SK-N-SH (cell line): ENCODE measurements at regions not wholly inside any gene's neighbourhood (a gene's known extent, or its start where the extent isn't known, plus 50 kb on each side); places are given as distances from the start of the nearest gene placed in this dataset.
A peak's percentile ranks its signal among the peaks of the same experiment; 100 is the strongest.

Experiments
- CTCF ChIA-PET: fragments of 300-600, 350-600 bp; formaldehyde crosslinking; extraction: SDS; loops from one replicate; lab custom pipeline; 2021; lab: Yijun Ruan, JAX
- POLR2A ChIA-PET: fragments of 350-600 bp; sonication (Branson Sonifier 250); formaldehyde crosslinking; extraction: SDS; loops from one replicate; lab custom pipeline; 2020; ENCODE audit warnings: antibody characterized with exemption, inconsistent platforms; lab: Yijun Ruan, JAX
- DNase-seq: peaks from one replicate; pipeline ENCODE4 v3.0.0; 2012
- H2AFZ ChIP-seq: fragments of 200-600 bp; sonication (generic); 2 replicates; pipeline ENCODE4 v1.8.1; 2016; ENCODE audit warnings: antibody characterized with exemption, mild to moderate bottlenecking, low read depth
- H3F3A ChIP-seq: fragments of 200-600 bp; sonication (generic); replicated peaks from 2 replicates; pipeline ENCODE3; 2016; ENCODE audit warnings: antibody characterized with exemption, mild to moderate bottlenecking; ENCODE audit not compliant: insufficient read depth
- H3K27ac ChIP-seq, 2 experiments: fragments of 200-500 bp in 1 of 2; fragments of 200-600 bp in 1 of 2; sonication (Bioruptor generic) in 1 of 2; sonication (generic), shearing (Covaris generic) in 1 of 2; 2 replicates each; pipeline versions ENCODE4 v1.5.1 to v1.6.1; 2014 to 2016; ENCODE audit warnings: low read depth in 2 of 2, inconsistent platforms in 1 of 2, low read length in 1 of 2, mild to moderate bottlenecking in 1 of 2, mixed read lengths in 1 of 2
- H3K27me3 ChIP-seq: fragments of 200-600 bp; sonication (generic), shearing (Covaris generic); 2 replicates; pipeline ENCODE4 v1.6.1; 2016; ENCODE audit warnings: mixed run types; ENCODE audit not compliant: insufficient read depth
- H3K36me3 ChIP-seq, 2 experiments: fragments of 200-500 bp in 1 of 2; fragments of 200-600 bp in 1 of 2; sonication (Bioruptor generic) in 1 of 2; sonication (generic) in 1 of 2; replicated peaks in 1 of 2; 2 replicates each; pipeline versions ENCODE3 to v1.5.1; 2014 to 2016; ENCODE audit warnings: low read length in 1 of 2, mild to moderate bottlenecking in 1 of 2; ENCODE audit not compliant: insufficient read depth in 2 of 2, control insufficient read depth in 1 of 2
- H3K4me1 ChIP-seq, 2 experiments: fragments of 200-500 bp in 1 of 2; fragments of 200-600 bp in 1 of 2; sonication (Bioruptor generic) in 1 of 2; sonication (generic), shearing (Covaris generic) in 1 of 2; 2 replicates each; pipeline versions ENCODE4 v1.5.1 to v1.6.1; 2014 to 2016; ENCODE audit warnings: low read depth in 1 of 2, low read length in 1 of 2, mixed run types in 1 of 2; ENCODE audit not compliant: insufficient read depth in 2 of 2, control insufficient read depth in 1 of 2
- H3K4me2 ChIP-seq: fragments of 200-600 bp; sonication (generic), shearing (Covaris generic); 2 replicates; pipeline ENCODE4 v1.6.1; 2017; ENCODE audit warnings: mixed run types
- H3K4me3 ChIP-seq, 2 experiments: fragments of 200-500 bp in 1 of 2; fragments of 200-600 bp in 1 of 2; sonication (Bioruptor generic) in 1 of 2; sonication (generic), shearing (Covaris generic) in 1 of 2; 2 replicates each; pipeline versions ENCODE4 v1.5.1 to v1.8.1; 2014 to 2016; ENCODE audit warnings: low read depth in 2 of 2, inconsistent platforms in 1 of 2, low read length in 1 of 2, mild to moderate bottlenecking in 1 of 2, mixed read lengths in 1 of 2, moderate library complexity in 1 of 2
- H3K79me2 ChIP-seq: fragments of 200-600 bp; sonication (generic); 2 replicates; pipeline ENCODE4 v1.8.1; 2017; ENCODE audit warnings: mild to moderate bottlenecking; ENCODE audit not compliant: insufficient read depth
- H3K9ac ChIP-seq: fragments of 200-600 bp; sonication (generic); 2 replicates; pipeline ENCODE4 v1.6.1; 2017; ENCODE audit warnings: mixed run types
- H3K9me2 ChIP-seq: fragments of 200-600 bp; sonication (generic); 2 replicates; pipeline ENCODE4 v1.6.1; 2017; ENCODE audit warnings: mixed run types
- H3K9me3 ChIP-seq: fragments of 200-600 bp; sonication (generic); 2 replicates; pipeline ENCODE4 v1.6.1; 2017; ENCODE audit warnings: mixed run types, mild to moderate bottlenecking, moderate library complexity
- H4K20me1 ChIP-seq: fragments of 200-600 bp; sonication (generic); 2 replicates; pipeline ENCODE4 v1.6.1; 2017; ENCODE audit warnings: mild to moderate bottlenecking, mixed run types; ENCODE audit not compliant: insufficient read depth
- CHD2 ChIP-seq: fragments of 150-350 bp; IDR thresholded peaks from 2 replicates; pipeline ENCODE4 v1.6.1; 2018; ENCODE audit warnings: low read length; ENCODE audit not compliant: partially characterized antibody
- ELF1 ChIP-seq: IDR thresholded peaks from 2 replicates; pipeline ENCODE4 v1.4.0; 2012
- EP300 ChIP-seq, 2 experiments: IDR thresholded peaks; 2 replicates each; pipeline versions ENCODE4 v1.4.0 to v1.6.1; 2012; ENCODE audit warnings: borderline replicate concordance in 1 of 2, low read depth in 1 of 2, low read length in 1 of 2
- EZH2phosphoT487 ChIP-seq: fragments of 200-600 bp; sonication (generic); IDR thresholded peaks from 2 replicates; pipeline ENCODE4 v1.6.1; 2017; ENCODE audit warnings: low read depth, mixed run types, mild to moderate bottlenecking, antibody characterized with exemption, moderate library complexity, borderline replicate concordance
- FOSL2 ChIP-seq: IDR thresholded peaks from 2 replicates; pipeline ENCODE4 v1.4.0; 2012; ENCODE audit warnings: low read depth, mild to moderate bottlenecking, moderate library complexity, borderline replicate concordance
- GABPA ChIP-seq: IDR thresholded peaks from 2 replicates; pipeline ENCODE4 v1.4.0; 2012; ENCODE audit warnings: low read depth, mild to moderate bottlenecking
- GATA2 ChIP-seq: sonication (generic); formaldehyde crosslinking; IDR thresholded peaks from 2 replicates; pipeline ENCODE4 v1.5.0; 2020; ENCODE audit warnings: mild to moderate bottlenecking, missing genetic modification reagents
- JUND ChIP-seq: IDR thresholded peaks from 2 replicates; pipeline ENCODE4 v1.4.0; 2012
- MEF2A ChIP-seq: IDR thresholded peaks from 2 replicates; pipeline ENCODE4 v1.4.0; 2012; ENCODE audit warnings: low read depth, borderline replicate concordance
- NFIC ChIP-seq: IDR thresholded peaks from 2 replicates; pipeline ENCODE4 v1.4.0; 2012; ENCODE audit warnings: borderline replicate concordance
- PBX3 ChIP-seq: IDR thresholded peaks from 2 replicates; pipeline ENCODE4; 2012
- RAD21 ChIP-seq: IDR thresholded peaks from 2 replicates; pipeline ENCODE4 v1.6.1; 2012; ENCODE audit warnings: mild to moderate bottlenecking, low read length
- SMC3 ChIP-seq: IDR thresholded peaks from 2 replicates; pipeline ENCODE4 v1.6.1; 2012; ENCODE audit warnings: low read depth, low read length, improper control_type of control experiment
- TAF1 ChIP-seq: IDR thresholded peaks from 2 replicates; pipeline ENCODE4 v1.6.1; 2012; ENCODE audit warnings: low read depth, mild to moderate bottlenecking, low read length, moderate library complexity, borderline replicate concordance
- USF1 ChIP-seq: IDR thresholded peaks from 2 replicates; pipeline ENCODE4 v1.4.0; 2012; ENCODE audit warnings: low read depth, borderline replicate concordance
- USF2 ChIP-seq: fragments of 150-350 bp; IDR thresholded peaks from 2 replicates; pipeline ENCODE4 v1.6.1; 2017; ENCODE audit warnings: antibody characterized with exemption, low read length, low read depth, borderline replicate concordance
- YY1 ChIP-seq: IDR thresholded peaks from 2 replicates; pipeline ENCODE4 v1.4.0; 2012; ENCODE audit warnings: low read depth, mild to moderate bottlenecking
- WGBS: methylation state at CpG from one replicate; pipeline ENCODE4 v1.1.6; 2017; ENCODE audit warnings: low lambda C conversion rate; 5-methylcytosine and 5-hydroxymethylcytosine counted together
- TF ChIP-seq, protein P1 (sequence below): fragments of 200-600 bp; sonication (generic); IDR thresholded peaks from 2 replicates; pipeline ENCODE4 v1.6.1; 2017; ENCODE audit warnings: antibody characterized with exemption, mild to moderate bottlenecking, moderate library complexity
- TF ChIP-seq, protein P2 (sequence below): IDR thresholded peaks from 2 replicates; pipeline ENCODE4 v1.6.1; 2012; ENCODE audit warnings: mild to moderate bottlenecking, low read depth, low read length, moderate library complexity

GRCh38 chr1:209095627-209096595 lies 487.6 kb upstream of the CAMK1G start (continued):
- TF ChIP-seq, protein P1, sequence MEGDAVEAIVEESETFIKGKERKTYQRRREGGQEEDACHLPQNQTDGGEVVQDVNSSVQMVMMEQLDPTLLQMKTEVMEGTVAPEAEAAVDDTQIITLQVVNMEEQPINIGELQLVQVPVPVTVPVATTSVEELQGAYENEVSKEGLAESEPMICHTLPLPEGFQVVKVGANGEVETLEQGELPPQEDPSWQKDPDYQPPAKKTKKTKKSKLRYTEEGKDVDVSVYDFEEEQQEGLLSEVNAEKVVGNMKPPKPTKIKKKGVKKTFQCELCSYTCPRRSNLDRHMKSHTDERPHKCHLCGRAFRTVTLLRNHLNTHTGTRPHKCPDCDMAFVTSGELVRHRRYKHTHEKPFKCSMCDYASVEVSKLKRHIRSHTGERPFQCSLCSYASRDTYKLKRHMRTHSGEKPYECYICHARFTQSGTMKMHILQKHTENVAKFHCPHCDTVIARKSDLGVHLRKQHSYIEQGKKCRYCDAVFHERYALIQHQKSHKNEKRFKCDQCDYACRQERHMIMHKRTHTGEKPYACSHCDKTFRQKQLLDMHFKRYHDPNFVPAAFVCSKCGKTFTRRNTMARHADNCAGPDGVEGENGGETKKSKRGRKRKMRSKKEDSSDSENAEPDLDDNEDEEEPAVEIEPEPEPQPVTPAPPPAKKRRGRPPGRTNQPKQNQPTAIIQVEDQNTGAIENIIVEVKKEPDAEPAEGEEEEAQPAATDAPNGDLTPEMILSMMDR = no peak
- 0 out of 2 replicates have a peak, but pooled peaks have one; percentile 5 for TF ChIP-seq TAF1

DNA sequence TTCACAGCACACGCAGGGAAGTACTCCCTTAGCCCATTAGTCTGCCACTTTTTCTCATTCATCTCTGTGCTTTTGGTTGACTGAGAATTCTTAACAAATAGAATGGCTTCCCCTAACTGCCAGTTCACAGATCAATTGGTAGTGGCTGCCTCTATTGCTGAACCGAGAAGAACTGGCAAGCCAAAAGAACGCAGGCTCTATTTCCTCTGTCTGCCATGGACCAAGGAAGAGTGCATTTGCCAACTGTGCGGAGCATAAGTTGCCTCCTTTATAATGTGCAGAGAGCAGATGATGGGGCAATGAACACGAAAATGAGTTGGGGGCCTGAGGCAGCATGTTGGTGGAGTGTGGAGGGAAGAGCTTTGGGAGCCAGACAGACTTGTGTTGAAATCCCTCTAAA lies 483.1 kb upstream of the CAMK1G start:
- Histone ChIP-seq H3K4me2 (no peak overlapping the region), H3K9me2 (no peaks in the 10 kb centered on the region), H2AFZ (no peak overlapping the region), H3K36me3 (no peaks in the 10 kb centered on the region), H3K9ac (no peak overlapping the region), H4K20me1 (no peaks in the 10 kb centered on the region), H3K27ac (no peak overlapping the region), H3F3A (peaks cover 17% of the 10 kb centered on the region), H3K79me2 (no peaks in the 10 kb centered on the region), H3K4me3 (no peak overlapping the region), H3K4me1 (peaks cover 7 to 19% of the 10 kb centered on the region in 2 experiments), H3K9me3 (no peaks in the 10 kb centered on the region), H3K27me3 (no peaks in the 10 kb centered on the region)
- POLR2A ChIA-PET = no interaction called here
- CTCF ChIA-PET = no interaction called here
- no peak for TF ChIP-seq FOSL2
- no peak for TF ChIP-seq SMC3
- no peak for TF ChIP-seq RAD21
- TF ChIP-seq GATA2 (CRISPR knock-in tag) = no peak
- TF ChIP-seq USF1 = no peak
- TF ChIP-seq EZH2phosphoT487 = no peak
- no peak for TF ChIP-seq EP300 (IDR thresholded peaks at IDR 0.05; ENCODE audit: borderline replicate concordance in 1 of 2, low read depth in 1 of 2, low read length in 1 of 2)
- TF ChIP-seq YY1 = no peak
- TF ChIP-seq USF2 = no peak
- TF ChIP-seq ELF1 = no peak
- no peak for TF ChIP-seq JUND
- no peak for TF ChIP-seq MEF2A
- TF ChIP-seq, protein P1 = no peak
- TF ChIP-seq CHD2 = no peak
- no peak for TF ChIP-seq GABPA
- no peak for TF ChIP-seq PBX3
- TF ChIP-seq, protein P2, sequence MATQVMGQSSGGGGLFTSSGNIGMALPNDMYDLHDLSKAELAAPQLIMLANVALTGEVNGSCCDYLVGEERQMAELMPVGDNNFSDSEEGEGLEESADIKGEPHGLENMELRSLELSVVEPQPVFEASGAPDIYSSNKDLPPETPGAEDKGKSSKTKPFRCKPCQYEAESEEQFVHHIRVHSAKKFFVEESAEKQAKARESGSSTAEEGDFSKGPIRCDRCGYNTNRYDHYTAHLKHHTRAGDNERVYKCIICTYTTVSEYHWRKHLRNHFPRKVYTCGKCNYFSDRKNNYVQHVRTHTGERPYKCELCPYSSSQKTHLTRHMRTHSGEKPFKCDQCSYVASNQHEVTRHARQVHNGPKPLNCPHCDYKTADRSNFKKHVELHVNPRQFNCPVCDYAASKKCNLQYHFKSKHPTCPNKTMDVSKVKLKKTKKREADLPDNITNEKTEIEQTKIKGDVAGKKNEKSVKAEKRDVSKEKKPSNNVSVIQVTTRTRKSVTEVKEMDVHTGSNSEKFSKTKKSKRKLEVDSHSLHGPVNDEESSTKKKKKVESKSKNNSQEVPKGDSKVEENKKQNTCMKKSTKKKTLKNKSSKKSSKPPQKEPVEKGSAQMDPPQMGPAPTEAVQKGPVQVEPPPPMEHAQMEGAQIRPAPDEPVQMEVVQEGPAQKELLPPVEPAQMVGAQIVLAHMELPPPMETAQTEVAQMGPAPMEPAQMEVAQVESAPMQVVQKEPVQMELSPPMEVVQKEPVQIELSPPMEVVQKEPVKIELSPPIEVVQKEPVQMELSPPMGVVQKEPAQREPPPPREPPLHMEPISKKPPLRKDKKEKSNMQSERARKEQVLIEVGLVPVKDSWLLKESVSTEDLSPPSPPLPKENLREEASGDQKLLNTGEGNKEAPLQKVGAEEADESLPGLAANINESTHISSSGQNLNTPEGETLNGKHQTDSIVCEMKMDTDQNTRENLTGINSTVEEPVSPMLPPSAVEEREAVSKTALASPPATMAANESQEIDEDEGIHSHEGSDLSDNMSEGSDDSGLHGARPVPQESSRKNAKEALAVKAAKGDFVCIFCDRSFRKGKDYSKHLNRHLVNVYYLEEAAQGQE = no peak
- no peak for TF ChIP-seq NFIC
- no peak for DNase-seq
- WGBS = 96% methylated on average over 5 of the region's 5 CpGs
